ENCODE measurements at regions not wholly inside any gene's neighbourhood (a gene's known extent, or its start where the extent isn't known, plus 50 kb on each side); places are given as distances from the start of the nearest gene placed in this dataset.

DNA sequence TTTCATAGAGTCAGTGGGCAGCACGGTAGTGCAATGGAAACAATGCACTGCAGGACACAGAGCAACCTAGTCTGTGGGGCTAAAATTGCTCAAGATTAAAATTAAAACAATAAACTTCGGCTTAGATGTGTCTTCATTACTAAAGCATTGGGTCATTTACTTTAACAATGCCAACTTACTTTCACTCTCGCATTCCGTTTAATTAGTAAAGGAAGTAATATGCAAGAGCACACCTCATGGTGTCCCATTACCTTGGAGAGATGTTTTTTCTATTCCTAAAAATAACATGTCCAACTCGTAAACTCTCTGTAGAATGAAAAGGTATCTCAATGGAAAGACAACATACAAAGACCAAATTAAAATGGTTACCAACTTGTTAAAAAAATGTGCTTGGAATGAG lies 738.4 kb downstream of the PCDH17 start:
- no peak overlapping the region for H3K4me3 ChIP-seq (ENCODE audit: low read depth in 1 of 3, low read length in 3 of 3)
- H3K9me3 ChIP-seq (ENCODE audit: control insufficient read depth in 4 of 4, low read length in 3 of 4) = no peaks in the 10 kb centered on the region
- no peaks in the 10 kb centered on the region for H3K27me3 ChIP-seq (ENCODE audit: control insufficient read depth in 4 of 4, insufficient read depth in 4 of 4, low read length in 3 of 4)
- TF ChIP-seq EGR1 (IDR thresholded peaks at IDR 0.05; ENCODE audit: low read depth in 2 of 2) (no peak), SP1 (IDR thresholded peaks at IDR 0.05) (no peak), FOXA1 (IDR thresholded peaks at IDR 0.05) (no peak), RXRA (IDR thresholded peaks at IDR 0.05) (no peak), GABPA (IDR thresholded peaks at IDR 0.05 in 1 of 2, conservative IDR thresholded peaks at IDR 0.05 in 1 of 2) (no peak), HNF4G (IDR thresholded peaks at IDR 0.05) (no peak), YY1 (IDR thresholded peaks at IDR 0.05) (no peak), TAF1 (conservative IDR thresholded peaks at IDR 0.05) (no peak)
- TF ChIP-seq, protein P1, sequence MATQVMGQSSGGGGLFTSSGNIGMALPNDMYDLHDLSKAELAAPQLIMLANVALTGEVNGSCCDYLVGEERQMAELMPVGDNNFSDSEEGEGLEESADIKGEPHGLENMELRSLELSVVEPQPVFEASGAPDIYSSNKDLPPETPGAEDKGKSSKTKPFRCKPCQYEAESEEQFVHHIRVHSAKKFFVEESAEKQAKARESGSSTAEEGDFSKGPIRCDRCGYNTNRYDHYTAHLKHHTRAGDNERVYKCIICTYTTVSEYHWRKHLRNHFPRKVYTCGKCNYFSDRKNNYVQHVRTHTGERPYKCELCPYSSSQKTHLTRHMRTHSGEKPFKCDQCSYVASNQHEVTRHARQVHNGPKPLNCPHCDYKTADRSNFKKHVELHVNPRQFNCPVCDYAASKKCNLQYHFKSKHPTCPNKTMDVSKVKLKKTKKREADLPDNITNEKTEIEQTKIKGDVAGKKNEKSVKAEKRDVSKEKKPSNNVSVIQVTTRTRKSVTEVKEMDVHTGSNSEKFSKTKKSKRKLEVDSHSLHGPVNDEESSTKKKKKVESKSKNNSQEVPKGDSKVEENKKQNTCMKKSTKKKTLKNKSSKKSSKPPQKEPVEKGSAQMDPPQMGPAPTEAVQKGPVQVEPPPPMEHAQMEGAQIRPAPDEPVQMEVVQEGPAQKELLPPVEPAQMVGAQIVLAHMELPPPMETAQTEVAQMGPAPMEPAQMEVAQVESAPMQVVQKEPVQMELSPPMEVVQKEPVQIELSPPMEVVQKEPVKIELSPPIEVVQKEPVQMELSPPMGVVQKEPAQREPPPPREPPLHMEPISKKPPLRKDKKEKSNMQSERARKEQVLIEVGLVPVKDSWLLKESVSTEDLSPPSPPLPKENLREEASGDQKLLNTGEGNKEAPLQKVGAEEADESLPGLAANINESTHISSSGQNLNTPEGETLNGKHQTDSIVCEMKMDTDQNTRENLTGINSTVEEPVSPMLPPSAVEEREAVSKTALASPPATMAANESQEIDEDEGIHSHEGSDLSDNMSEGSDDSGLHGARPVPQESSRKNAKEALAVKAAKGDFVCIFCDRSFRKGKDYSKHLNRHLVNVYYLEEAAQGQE (IDR thresholded peaks at IDR 0.05) = no peak
- TF ChIP-seq, protein P2, sequence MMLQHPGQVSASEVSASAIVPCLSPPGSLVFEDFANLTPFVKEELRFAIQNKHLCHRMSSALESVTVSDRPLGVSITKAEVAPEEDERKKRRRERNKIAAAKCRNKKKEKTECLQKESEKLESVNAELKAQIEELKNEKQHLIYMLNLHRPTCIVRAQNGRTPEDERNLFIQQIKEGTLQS (IDR thresholded peaks at IDR 0.05) = no peak
- no peaks in the 10 kb centered on the region for H3K36me3 ChIP-seq (ENCODE audit: control insufficient read depth in 4 of 4, insufficient read depth in 3 of 4, low read depth in 1 of 4, low read length in 3 of 4)
- no peak overlapping the region for H3K27ac ChIP-seq (ENCODE audit: low read depth in 1 of 2, low read length in 2 of 2)
- no peak for DNase-seq (ENCODE audit: low spot score)
- 92% methylated on average over 5 of the region's 5 CpGs for WGBS
- H3K9ac ChIP-seq (ENCODE audit: low read depth in 1 of 2, low read length in 2 of 2) = no peak overlapping the region
- H3K4me1 ChIP-seq (ENCODE audit: control insufficient read depth in 4 of 4, insufficient read depth in 4 of 4, low read length in 3 of 4) = no peaks in the 10 kb centered on the region

DNA sequence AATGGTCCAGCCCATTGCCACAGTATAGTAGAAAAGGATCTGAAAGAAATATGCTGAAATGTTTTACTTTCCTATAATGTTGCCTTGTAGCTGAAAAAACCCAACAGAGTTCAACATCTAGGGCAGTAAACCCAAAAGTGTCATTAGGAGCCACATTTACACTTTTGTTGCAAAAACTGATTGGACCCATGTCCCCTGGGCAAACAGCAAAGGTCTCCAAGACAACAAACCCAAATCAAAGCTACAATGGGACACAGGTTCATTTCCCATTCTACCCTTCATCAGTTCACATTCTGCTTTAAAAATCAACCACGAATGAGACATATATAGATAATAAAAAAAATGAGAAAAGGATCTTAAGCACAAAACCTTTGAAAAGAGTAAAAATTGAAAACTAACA lies 744.8 kb downstream of the PCDH17 start:
- Histone ChIP-seq H3K27me3 (ENCODE audit: control insufficient read depth in 4 of 4, insufficient read depth in 4 of 4, low read length in 3 of 4) (no peaks in the 10 kb centered on the region), H3K9ac (ENCODE audit: low read depth in 1 of 2, low read length in 2 of 2) (no peak overlapping the region), H3K27ac (ENCODE audit: low read depth in 1 of 2, low read length in 2 of 2) (no peak overlapping the region), H3K9me3 (ENCODE audit: control insufficient read depth in 4 of 4, low read length in 3 of 4) (no peaks in the 10 kb centered on the region), H3K4me3 (ENCODE audit: low read depth in 1 of 3, low read length in 3 of 3) (no peak overlapping the region), H3K4me1 (ENCODE audit: control insufficient read depth in 4 of 4, insufficient read depth in 4 of 4, low read length in 3 of 4) (peaks cover 0 to 4% (median 0%) of the 10 kb centered on the region in 4 donors), H3K36me3 (ENCODE audit: control insufficient read depth in 4 of 4, insufficient read depth in 3 of 4, low read depth in 1 of 4, low read length in 3 of 4) (no peaks in the 10 kb centered on the region)
- TF ChIP-seq GABPA (IDR thresholded peaks at IDR 0.05 in 1 of 2, conservative IDR thresholded peaks at IDR 0.05 in 1 of 2) = no peak
- TF ChIP-seq RXRA (IDR thresholded peaks at IDR 0.05) = peak in 1 of 2 donors; percentile 35
- no peak for TF ChIP-seq YY1 (IDR thresholded peaks at IDR 0.05)
- no peak for TF ChIP-seq RAD21 (IDR thresholded peaks at IDR 0.05)
- TF ChIP-seq HNF4A (conservative IDR thresholded peaks at IDR 0.05) = peak; percentile 53 to 68
- DNase-seq (ENCODE audit: low spot score) = no peak
- 41% methylated on average over 1 of the region's 1 CpG for WGBS

DNA sequence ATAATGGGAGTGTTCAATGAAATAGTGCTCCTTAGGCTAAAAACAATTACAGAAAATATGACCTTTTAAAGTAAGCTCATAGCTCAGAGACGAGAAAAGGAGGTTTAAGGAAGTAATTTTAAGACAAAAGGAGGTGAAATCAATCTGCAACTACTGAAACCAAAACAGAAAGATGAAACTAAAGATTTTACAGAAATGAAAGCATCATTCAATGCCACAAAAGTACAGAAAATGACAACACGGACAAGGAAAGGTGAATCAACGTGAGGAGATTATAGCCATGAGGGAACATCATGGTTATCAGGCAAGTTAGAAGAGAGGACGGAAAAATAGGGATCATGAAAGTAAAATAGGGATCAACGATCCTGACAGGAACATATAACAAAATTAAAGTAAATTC lies 745.2 kb downstream of the PCDH17 start:
- H3K27ac ChIP-seq (ENCODE audit: low read depth in 1 of 2, low read length in 2 of 2) = no peak overlapping the region
- H3K4me3 ChIP-seq (ENCODE audit: low read depth in 1 of 3, low read length in 3 of 3) = no peak overlapping the region
- no peak for DNase-seq (ENCODE audit: low spot score)
- no peaks in the 10 kb centered on the region for H3K36me3 ChIP-seq (ENCODE audit: control insufficient read depth in 4 of 4, insufficient read depth in 3 of 4, low read depth in 1 of 4, low read length in 3 of 4)
- 86% methylated on average over 5 of the region's 5 CpGs for WGBS
- peaks cover 0 to 4% (median 0%) of the 10 kb centered on the region in 4 donors for H3K4me1 ChIP-seq (ENCODE audit: control insufficient read depth in 4 of 4, insufficient read depth in 4 of 4, low read length in 3 of 4)
- TF ChIP-seq RXRA (IDR thresholded peaks at IDR 0.05) = no peak
- TF ChIP-seq EGR1 (IDR thresholded peaks at IDR 0.05; ENCODE audit: low read depth in 2 of 2) = no peak
- no peak for TF ChIP-seq SP1 (IDR thresholded peaks at IDR 0.05)
- TF ChIP-seq JUND (IDR thresholded peaks at IDR 0.05) = no peak
- TF ChIP-seq, protein P3, sequence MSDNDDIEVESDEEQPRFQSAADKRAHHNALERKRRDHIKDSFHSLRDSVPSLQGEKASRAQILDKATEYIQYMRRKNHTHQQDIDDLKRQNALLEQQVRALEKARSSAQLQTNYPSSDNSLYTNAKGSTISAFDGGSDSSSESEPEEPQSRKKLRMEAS (IDR thresholded peaks at IDR 0.05) = no peak
- TF ChIP-seq, protein P2 (IDR thresholded peaks at IDR 0.05) = no peak
- TF ChIP-seq FOXA2 (IDR thresholded peaks at IDR 0.05) = no peak
- no peak for TF ChIP-seq YY1 (IDR thresholded peaks at IDR 0.05)
- no peak for TF ChIP-seq FOXA1 (IDR thresholded peaks at IDR 0.05)
- no peaks in the 10 kb centered on the region for H3K27me3 ChIP-seq (ENCODE audit: control insufficient read depth in 4 of 4, insufficient read depth in 4 of 4, low read length in 3 of 4)
- no peak overlapping the region for H3K9ac ChIP-seq (ENCODE audit: low read depth in 1 of 2, low read length in 2 of 2)
- H3K9me3 ChIP-seq (ENCODE audit: control insufficient read depth in 4 of 4, low read length in 3 of 4) = no peaks in the 10 kb centered on the region
